Lower leg skin (tissue), 4 donors: ENCODE measurements at regions not wholly inside any gene's neighbourhood (a gene's known extent, or its start where the extent isn't known, plus 50 kb on each side); places are given as distances from the start of the nearest gene placed in this dataset.
"Not testable (repeated sequence)": the region's sequence is repeated elsewhere in the genome, so short reads cannot be mapped to it uniquely, and the experiment has no call there.

Experiments
- DNase-seq, 2 donors: peaks; one replicate each; pipeline ENCODE4 v3.0.0-alpha.2; 2019; ENCODE audit warnings: low spot score in 2 of 2
- H3K4me3 ChIP-seq: fragments of 200-600 bp; sonication (generic); 2 replicates; pipeline ENCODE4 v1.5.1; 2017; ENCODE audit warnings: mild to moderate bottlenecking, low read depth; ENCODE audit not compliant: poor library complexity, severe bottlenecking
- POLR2A ChIP-seq, 2 donors: fragments of 450-650 bp; IDR thresholded peaks; one replicate each; pipeline ENCODE4 v1.6.1; 2016 to 2017; ENCODE audit warnings: antibody characterized with exemption in 2 of 2, mild to moderate bottlenecking in 1 of 2, moderate library complexity in 1 of 2
- WGBS, 2 donors: methylation state at CpG; one replicate each; pipeline ENCODE4 v1.1.5; 2018; 5-methylcytosine and 5-hydroxymethylcytosine counted together
- intact Hi-C: fragments of 100-400 bp; cut with DNase I; formaldehyde crosslinking; loops from one replicate; pipeline ENCODE4 v1.15.0; 2023; ENCODE audit warnings: low total_unique reads
- TF ChIP-seq, protein P1 (sequence below), 3 donors: fragments of 450-650 bp; IDR thresholded peaks; one replicate each; pipeline ENCODE4 v1.5.1; 2016; ENCODE audit warnings: antibody characterized with exemption in 3 of 3, mild to moderate bottlenecking in 3 of 3, moderate library complexity in 2 of 3

DNA sequence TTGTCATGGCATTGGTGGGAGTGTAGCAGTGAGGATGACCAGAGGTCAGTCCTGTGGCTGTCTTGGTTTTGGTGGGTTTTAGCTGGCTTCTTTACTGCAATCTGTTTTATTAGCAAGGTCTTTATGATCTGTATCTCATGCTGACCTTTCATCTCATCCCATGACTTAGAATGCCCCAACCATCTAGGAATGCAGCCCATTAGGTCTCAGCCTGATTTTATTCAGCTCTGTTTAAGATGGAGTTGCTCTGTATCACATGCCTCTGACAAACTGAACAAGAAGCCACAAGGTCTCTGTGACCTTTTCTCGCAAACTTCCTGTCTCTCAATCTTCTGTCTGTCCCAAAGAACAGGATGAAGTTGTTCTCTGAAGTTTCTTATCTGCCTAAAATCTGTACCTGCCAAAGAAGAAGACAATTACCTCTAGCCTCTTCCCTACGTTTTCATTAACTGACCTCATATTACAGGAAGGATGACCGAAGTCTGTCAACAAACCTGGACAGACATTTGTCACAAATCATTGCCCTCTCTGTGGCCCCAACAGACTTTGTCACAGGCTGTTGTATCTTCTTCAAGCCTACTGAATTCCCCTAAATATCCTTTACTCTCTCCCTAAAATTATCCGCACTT, 284.2 kb upstream of the SEMA6A start:
- TF ChIP-seq POLR2A (IDR thresholded peaks at IDR 0.05) = no peak
- TF ChIP-seq, protein P1, sequence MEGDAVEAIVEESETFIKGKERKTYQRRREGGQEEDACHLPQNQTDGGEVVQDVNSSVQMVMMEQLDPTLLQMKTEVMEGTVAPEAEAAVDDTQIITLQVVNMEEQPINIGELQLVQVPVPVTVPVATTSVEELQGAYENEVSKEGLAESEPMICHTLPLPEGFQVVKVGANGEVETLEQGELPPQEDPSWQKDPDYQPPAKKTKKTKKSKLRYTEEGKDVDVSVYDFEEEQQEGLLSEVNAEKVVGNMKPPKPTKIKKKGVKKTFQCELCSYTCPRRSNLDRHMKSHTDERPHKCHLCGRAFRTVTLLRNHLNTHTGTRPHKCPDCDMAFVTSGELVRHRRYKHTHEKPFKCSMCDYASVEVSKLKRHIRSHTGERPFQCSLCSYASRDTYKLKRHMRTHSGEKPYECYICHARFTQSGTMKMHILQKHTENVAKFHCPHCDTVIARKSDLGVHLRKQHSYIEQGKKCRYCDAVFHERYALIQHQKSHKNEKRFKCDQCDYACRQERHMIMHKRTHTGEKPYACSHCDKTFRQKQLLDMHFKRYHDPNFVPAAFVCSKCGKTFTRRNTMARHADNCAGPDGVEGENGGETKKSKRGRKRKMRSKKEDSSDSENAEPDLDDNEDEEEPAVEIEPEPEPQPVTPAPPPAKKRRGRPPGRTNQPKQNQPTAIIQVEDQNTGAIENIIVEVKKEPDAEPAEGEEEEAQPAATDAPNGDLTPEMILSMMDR (IDR thresholded peaks at IDR 0.05) = no peak
- no peak for DNase-seq
- intact Hi-C loops = no loop called here
- H3K4me3 ChIP-seq = no peak overlapping the region
- WGBS, 2 donors = 85 to 87% methylated on average over 4 of the region's 4 CpGs

- intact Hi-C loops, H3K4me3 ChIP-seq, DNase-seq: not testable (repeated sequence)
- WGBS, 2 donors = 86 to 97% methylated on average over 4 of the region's 4 CpGs
Measured at GRCh38 chr5:116858020-116858419, 283.4 kb upstream of the SEMA6A start.

DNA sequence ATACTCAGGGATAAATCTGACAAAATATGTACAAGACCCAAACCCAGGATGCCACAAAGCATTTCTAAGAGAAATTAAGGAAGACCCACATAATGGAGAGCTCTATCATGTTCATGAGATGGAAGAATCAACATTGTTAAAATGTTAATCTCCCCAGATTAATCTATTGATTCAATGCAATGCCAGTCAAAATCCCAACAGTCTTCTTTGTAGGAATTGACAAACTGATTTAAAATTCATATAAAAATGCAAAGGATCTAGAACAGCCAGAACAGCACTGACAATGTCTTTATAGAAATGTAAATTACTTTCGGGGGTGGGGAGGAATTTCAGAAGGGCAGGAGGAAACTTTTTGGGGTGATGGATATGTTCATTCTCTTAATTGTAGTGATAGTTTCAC, 281.6 kb upstream of the SEMA6A start:
- WGBS, 2 donors = 88 to 95% methylated on average over 1 of the region's 1 CpG
- H3K4me3 ChIP-seq = no peak overlapping the region
- no peak for TF ChIP-seq POLR2A (IDR thresholded peaks at IDR 0.05)
- TF ChIP-seq, protein P1 (IDR thresholded peaks at IDR 0.05) = no peak
- DNase-seq = no peak
- intact Hi-C loops = no loop called here

GRCh38 chr5:116853992-116854391, 279.4 kb upstream of the SEMA6A start:
- intact Hi-C loops = no loop called here
- TF ChIP-seq POLR2A (IDR thresholded peaks at IDR 0.05) = no peak
- TF ChIP-seq, protein P1 (IDR thresholded peaks at IDR 0.05) = no peak
- 75 to 78% methylated on average over 3 of the region's 3 CpGs for WGBS, 2 donors
- H3K4me3 ChIP-seq = no peak overlapping the region
- DNase-seq = no peak

DNA sequence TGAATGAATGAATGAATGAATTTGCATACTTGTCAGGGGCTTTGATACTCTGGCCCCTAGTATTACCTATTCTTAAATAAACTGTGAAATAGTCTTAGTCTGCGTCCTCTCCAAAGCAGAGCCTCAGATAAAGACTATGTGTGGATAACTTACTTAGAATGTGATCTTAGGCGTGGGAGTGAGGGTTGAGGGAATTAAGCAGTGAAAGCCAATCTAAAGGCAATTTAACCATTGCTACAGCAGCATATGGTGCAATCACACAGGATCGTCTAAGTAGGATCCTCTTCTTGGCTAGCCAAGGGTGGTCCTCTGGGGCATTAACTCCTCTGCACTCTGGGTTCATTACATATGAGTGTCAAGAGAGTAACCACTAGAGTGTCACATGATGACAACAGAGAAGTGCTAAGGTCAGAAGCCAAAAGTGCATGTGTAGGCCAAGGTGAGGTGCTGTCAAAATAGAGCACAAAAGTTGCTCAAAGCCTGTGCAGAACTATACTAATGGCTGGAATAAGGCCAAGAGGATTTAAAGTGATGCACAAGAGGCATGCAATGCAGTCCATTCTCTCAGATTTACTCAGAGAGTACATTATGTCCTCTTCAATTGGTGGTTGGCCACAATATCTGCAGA, 274.4 kb upstream of the SEMA6A start:
- TF ChIP-seq, protein P1 (IDR thresholded peaks at IDR 0.05) = no peak
- no peak for TF ChIP-seq POLR2A (IDR thresholded peaks at IDR 0.05)
- intact Hi-C loops = no loop called here
- no peak overlapping the region for H3K4me3 ChIP-seq
- DNase-seq = no peak
- WGBS, 2 donors = 68 to 71% methylated on average over 3 of the region's 3 CpGs

DNA sequence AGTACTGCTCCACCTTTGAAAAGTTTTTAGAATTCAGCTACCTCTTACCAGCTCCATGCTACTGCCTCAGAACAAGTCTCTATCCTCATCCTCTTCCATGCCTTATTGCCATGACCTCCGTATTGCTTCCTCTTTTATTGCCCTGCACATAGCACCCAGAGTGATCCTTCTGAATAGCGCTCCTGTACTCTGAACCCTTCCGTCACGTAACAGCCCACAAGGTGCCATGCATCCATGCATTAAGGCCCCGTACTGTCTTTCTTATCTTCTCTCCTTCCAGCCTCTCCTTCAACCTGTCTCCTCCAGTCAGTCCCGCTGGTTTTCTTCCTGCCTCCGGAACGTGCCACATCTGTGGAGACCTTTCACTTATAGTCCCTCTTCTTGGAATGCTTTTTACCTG, 273.3 kb upstream of the SEMA6A start:
- H3K4me3 ChIP-seq = no peak overlapping the region
- WGBS, 2 donors = 94 to 97% methylated on average over 8 of the region's 8 CpGs
- no peak for TF ChIP-seq POLR2A (IDR thresholded peaks at IDR 0.05)
- TF ChIP-seq, protein P1 (IDR thresholded peaks at IDR 0.05) = no peak
- intact Hi-C loops = no loop called here
- DNase-seq = no peak
